Neural cell (in vitro differentiated cells): ENCODE measurements at regions not wholly inside any gene's neighbourhood (a gene's known extent, or its start where the extent isn't known, plus 50 kb on each side); places are given as distances from the start of the nearest gene placed in this dataset.

Experiments
- H2AFZ ChIP-seq: fragments of 200-600, 300-800 bp; sonication (generic), shearing (Covaris generic); 2 replicates; pipeline ENCODE4 v1.6.0; 2014; ENCODE audit warnings: low read depth, mild to moderate bottlenecking, antibody characterized with exemption, low read length, moderate library complexity
- H3F3A ChIP-seq: fragments of 200-600 bp; shearing (Covaris generic); 2 replicates; pipeline ENCODE4 v1.6.1; 2016; ENCODE audit warnings: mild to moderate bottlenecking, moderate library complexity, mixed read lengths, antibody characterized with exemption, low read length; ENCODE audit not compliant: insufficient read depth, poor library complexity, severe bottlenecking
- H3K27ac ChIP-seq: fragments of 200-600, 300-800 bp; sonication (generic), shearing (Covaris generic); 2 replicates; pipeline ENCODE4 v1.5.1; 2014; ENCODE audit warnings: mild to moderate bottlenecking, low read length, moderate library complexity
- H3K27me3 ChIP-seq: fragments of 300-800, 200-600 bp; sonication (generic), shearing (Covaris generic); 2 replicates; pipeline ENCODE4 v1.6.0; 2014; ENCODE audit warnings: mild to moderate bottlenecking, low read depth, low read length, moderate library complexity; ENCODE audit not compliant: insufficient read depth
- H3K36me3 ChIP-seq: fragments of 300-800, 200-600 bp; sonication (generic), shearing (Covaris generic); 2 replicates; pipeline ENCODE4 v1.5.1; 2014; ENCODE audit warnings: mild to moderate bottlenecking, antibody characterized with exemption, low read length, moderate library complexity; ENCODE audit not compliant: insufficient read depth
- H3K4me2 ChIP-seq: fragments of 300-800, 200-600 bp; sonication (generic), shearing (Covaris generic); 2 replicates; pipeline ENCODE4 v1.6.0; 2014; ENCODE audit warnings: mild to moderate bottlenecking, low read length
- H3K4me3 ChIP-seq: fragments of 300-800, 200-600 bp; sonication (generic), shearing (Covaris generic); 2 replicates; pipeline ENCODE4 v1.5.1; 2014; ENCODE audit warnings: mild to moderate bottlenecking, low read length, moderate library complexity
- H3K79me2 ChIP-seq: fragments of 200-600 bp; shearing (Covaris generic); replicated peaks from 2 replicates; pipeline ENCODE4 v1.6.0; 2014; ENCODE audit warnings: mild to moderate bottlenecking, low read length, moderate library complexity; ENCODE audit not compliant: insufficient read depth
- H3K9ac ChIP-seq: fragments of 300-800, 200-600 bp; sonication (generic), shearing (Covaris generic); 2 replicates; pipeline ENCODE4 v1.6.1; 2016; ENCODE audit warnings: mild to moderate bottlenecking, low read length, mixed read lengths
- H3K9me2 ChIP-seq: fragments of 200-600 bp; shearing (Covaris generic); 2 replicates; pipeline ENCODE4 v1.6.1; 2016; ENCODE audit warnings: mild to moderate bottlenecking, low read length, mixed read lengths; ENCODE audit not compliant: insufficient read depth
- H3K9me3 ChIP-seq: fragments of 200-600, 300-800 bp; sonication (generic), shearing (Covaris generic); 2 replicates; pipeline ENCODE4 v1.6.1; 2016; ENCODE audit warnings: mild to moderate bottlenecking, mixed run types, low read length, moderate library complexity, mixed read lengths
- H4K20me1 ChIP-seq: fragments of 200-600 bp; shearing (Covaris generic); 2 replicates; pipeline ENCODE4 v1.6.1; 2016; ENCODE audit warnings: mild to moderate bottlenecking, mixed run types; ENCODE audit not compliant: insufficient read depth
- EP300 ChIP-seq: fragments of 450-650 bp; conservative IDR thresholded peaks from 2 replicates; pipeline ENCODE4 v1.6.1; 2014; ENCODE audit warnings: antibody characterized with exemption, mild to moderate bottlenecking, moderate library complexity; ENCODE audit not compliant: poor library complexity, severe bottlenecking
- EZH2 ChIP-seq: fragments of 200-600, 300-800 bp; shearing (Covaris generic), sonication (generic); IDR thresholded peaks from 2 replicates; pipeline ENCODE4 v1.6.1; 2014; ENCODE audit warnings: antibody characterized with exemption, low read length, borderline replicate concordance, mild to moderate bottlenecking; ENCODE audit not compliant: insufficient read depth, poor library complexity, severe bottlenecking
- POLR2AphosphoS5 ChIP-seq: IDR thresholded peaks from 2 replicates; pipeline ENCODE4 v1.6.1; 2012
- RAD21 ChIP-seq: fragments of 450-650 bp; conservative IDR thresholded peaks from 2 replicates; pipeline ENCODE4 v1.6.1; 2014; ENCODE audit warnings: antibody characterized with exemption, mild to moderate bottlenecking, moderate library complexity
- SMC3 ChIP-seq: fragments of 450-650 bp; conservative IDR thresholded peaks from 2 replicates; pipeline ENCODE4 v1.6.1; 2014; ENCODE audit warnings: antibody characterized with exemption, mild to moderate bottlenecking, moderate library complexity; ENCODE audit not compliant: poor library complexity
- TAF1 ChIP-seq: IDR thresholded peaks from 2 replicates; pipeline ENCODE4 v1.6.1; 2012; ENCODE audit warnings: low read depth
- TF ChIP-seq, protein P1 (sequence below): fragments of 450-650 bp; IDR thresholded peaks from 2 replicates; pipeline ENCODE4 v1.5.1; 2014; ENCODE audit warnings: antibody characterized with exemption, mild to moderate bottlenecking, moderate library complexity; ENCODE audit not compliant: poor library complexity, severe bottlenecking
- TF ChIP-seq, protein P2 (sequence below): IDR thresholded peaks from 2 replicates; pipeline ENCODE4 v1.6.1; 2012; ENCODE audit warnings: borderline replicate concordance

DNA sequence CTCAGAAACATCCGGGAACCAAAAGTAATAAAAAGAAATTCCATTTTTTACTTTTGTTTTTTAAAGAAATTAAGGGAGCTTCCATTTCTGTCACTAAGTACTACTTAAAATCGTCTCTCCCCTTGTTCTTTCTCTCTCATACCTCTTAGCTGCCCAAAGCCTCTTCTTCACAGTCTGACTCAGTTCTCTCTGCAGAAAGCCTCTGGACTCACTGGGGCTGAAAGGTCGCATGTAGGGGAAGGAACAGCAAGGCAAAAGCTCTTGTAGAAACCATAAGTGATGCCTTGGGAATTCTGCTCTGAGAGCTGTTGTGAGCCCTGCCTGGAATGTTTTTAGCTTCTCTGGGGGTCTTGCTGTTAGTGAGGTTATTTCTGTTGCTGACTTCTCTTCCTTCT lies 100.8 kb upstream of the RANBP3L start:
- Histone ChIP-seq H3K9me2 (no peaks in the 10 kb centered on the region), H3K27ac (no peak overlapping the region), H3K79me2 (no peaks in the 10 kb centered on the region), H3K4me3 (no peak overlapping the region), H3K9me3 (no peaks in the 10 kb centered on the region), H3F3A (no peaks in the 10 kb centered on the region), H3K9ac (no peak overlapping the region), H2AFZ (no peak overlapping the region), H3K27me3 (no peaks in the 10 kb centered on the region), H4K20me1 (no peaks in the 10 kb centered on the region), H3K4me2 (no peak overlapping the region), H3K36me3 (no peaks in the 10 kb centered on the region)
- no peak for TF ChIP-seq POLR2AphosphoS5

DNA sequence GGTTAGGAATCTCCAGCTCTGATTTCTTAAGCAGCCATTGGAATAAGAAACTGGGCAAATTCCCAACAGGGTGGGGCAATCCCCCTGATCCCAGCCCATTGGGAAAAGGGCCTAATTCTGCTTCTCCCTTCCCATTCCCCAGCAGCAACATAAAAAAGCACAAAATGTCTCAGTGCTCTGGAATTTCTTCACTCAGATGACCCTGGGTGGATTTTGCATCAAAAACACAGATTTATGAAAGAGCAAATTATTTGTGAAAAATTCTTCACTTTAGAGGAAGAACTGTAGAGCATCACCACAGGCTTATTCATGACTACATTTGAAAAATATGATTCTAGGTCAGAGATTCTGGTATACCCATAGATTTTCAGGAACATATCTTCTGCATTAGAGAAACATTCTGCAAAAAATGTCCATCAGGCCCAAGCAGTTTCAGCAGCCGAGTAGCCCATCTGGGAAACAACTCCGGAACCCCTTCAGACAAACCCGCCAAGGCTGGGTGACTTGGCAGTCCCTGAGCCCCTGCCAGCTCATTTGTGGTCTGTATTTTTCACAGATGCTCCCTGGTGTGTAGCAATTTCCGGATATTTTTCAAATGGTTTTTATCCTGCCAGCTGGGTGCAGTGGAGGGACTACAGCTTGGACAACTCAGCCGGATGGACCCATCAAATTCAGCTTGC lies 102.1 kb upstream of the RANBP3L start:
- no peaks in the 10 kb centered on the region for H3K9me3 ChIP-seq
- no peaks in the 10 kb centered on the region for H3K36me3 ChIP-seq
- no peak overlapping the region for H2AFZ ChIP-seq
- no peaks in the 10 kb centered on the region for H3F3A ChIP-seq
- no peaks in the 10 kb centered on the region for H3K27me3 ChIP-seq
- no peak overlapping the region for H3K4me2 ChIP-seq
- H3K4me3 ChIP-seq: no peak overlapping the region
- no peaks in the 10 kb centered on the region for H3K9me2 ChIP-seq
- no peak overlapping the region for H3K27ac ChIP-seq
- no peak overlapping the region for H3K9ac ChIP-seq
- H4K20me1 ChIP-seq: no peaks in the 10 kb centered on the region
- H3K79me2 ChIP-seq: no peaks in the 10 kb centered on the region
- TF ChIP-seq EZH2: no peak
- no peak for TF ChIP-seq POLR2AphosphoS5
- TF ChIP-seq EP300: no peak
- TF ChIP-seq, protein P1, sequence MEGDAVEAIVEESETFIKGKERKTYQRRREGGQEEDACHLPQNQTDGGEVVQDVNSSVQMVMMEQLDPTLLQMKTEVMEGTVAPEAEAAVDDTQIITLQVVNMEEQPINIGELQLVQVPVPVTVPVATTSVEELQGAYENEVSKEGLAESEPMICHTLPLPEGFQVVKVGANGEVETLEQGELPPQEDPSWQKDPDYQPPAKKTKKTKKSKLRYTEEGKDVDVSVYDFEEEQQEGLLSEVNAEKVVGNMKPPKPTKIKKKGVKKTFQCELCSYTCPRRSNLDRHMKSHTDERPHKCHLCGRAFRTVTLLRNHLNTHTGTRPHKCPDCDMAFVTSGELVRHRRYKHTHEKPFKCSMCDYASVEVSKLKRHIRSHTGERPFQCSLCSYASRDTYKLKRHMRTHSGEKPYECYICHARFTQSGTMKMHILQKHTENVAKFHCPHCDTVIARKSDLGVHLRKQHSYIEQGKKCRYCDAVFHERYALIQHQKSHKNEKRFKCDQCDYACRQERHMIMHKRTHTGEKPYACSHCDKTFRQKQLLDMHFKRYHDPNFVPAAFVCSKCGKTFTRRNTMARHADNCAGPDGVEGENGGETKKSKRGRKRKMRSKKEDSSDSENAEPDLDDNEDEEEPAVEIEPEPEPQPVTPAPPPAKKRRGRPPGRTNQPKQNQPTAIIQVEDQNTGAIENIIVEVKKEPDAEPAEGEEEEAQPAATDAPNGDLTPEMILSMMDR: no peak
- TF ChIP-seq, protein P2, sequence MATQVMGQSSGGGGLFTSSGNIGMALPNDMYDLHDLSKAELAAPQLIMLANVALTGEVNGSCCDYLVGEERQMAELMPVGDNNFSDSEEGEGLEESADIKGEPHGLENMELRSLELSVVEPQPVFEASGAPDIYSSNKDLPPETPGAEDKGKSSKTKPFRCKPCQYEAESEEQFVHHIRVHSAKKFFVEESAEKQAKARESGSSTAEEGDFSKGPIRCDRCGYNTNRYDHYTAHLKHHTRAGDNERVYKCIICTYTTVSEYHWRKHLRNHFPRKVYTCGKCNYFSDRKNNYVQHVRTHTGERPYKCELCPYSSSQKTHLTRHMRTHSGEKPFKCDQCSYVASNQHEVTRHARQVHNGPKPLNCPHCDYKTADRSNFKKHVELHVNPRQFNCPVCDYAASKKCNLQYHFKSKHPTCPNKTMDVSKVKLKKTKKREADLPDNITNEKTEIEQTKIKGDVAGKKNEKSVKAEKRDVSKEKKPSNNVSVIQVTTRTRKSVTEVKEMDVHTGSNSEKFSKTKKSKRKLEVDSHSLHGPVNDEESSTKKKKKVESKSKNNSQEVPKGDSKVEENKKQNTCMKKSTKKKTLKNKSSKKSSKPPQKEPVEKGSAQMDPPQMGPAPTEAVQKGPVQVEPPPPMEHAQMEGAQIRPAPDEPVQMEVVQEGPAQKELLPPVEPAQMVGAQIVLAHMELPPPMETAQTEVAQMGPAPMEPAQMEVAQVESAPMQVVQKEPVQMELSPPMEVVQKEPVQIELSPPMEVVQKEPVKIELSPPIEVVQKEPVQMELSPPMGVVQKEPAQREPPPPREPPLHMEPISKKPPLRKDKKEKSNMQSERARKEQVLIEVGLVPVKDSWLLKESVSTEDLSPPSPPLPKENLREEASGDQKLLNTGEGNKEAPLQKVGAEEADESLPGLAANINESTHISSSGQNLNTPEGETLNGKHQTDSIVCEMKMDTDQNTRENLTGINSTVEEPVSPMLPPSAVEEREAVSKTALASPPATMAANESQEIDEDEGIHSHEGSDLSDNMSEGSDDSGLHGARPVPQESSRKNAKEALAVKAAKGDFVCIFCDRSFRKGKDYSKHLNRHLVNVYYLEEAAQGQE: no peak
- TF ChIP-seq SMC3: no peak
- TF ChIP-seq TAF1: no peak

DNA sequence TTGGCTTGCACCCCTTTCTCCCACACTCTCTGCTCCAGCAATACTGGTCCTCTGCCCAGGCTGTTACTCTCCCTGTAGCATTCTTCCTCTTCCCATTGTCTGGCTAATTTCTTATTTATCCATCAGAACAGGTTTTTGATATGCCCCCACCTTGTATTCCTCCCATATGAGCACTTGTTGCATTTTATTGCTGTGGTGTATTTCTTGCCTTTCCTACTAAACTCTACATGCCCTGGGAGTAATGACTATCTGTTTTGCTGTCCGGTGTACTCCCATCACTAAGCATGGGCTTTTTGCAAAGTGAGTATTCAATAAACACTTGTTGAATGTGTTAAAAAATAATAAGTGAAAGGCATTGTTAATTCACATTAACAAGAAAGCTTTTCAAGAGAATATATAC lies 104.3 kb upstream of the RANBP3L start:
- no peaks in the 10 kb centered on the region for H3K79me2 ChIP-seq
- H4K20me1 ChIP-seq: no peaks in the 10 kb centered on the region
- H3K9ac ChIP-seq: no peak overlapping the region
- no peaks in the 10 kb centered on the region for H3K9me2 ChIP-seq
- no peak overlapping the region for H2AFZ ChIP-seq
- H3F3A ChIP-seq: no peaks in the 10 kb centered on the region
- H3K36me3 ChIP-seq: no peaks in the 10 kb centered on the region
- TF ChIP-seq, protein P1: no peak
- TF ChIP-seq EP300 (no peak), TAF1 (no peak), RAD21 (no peak), POLR2AphosphoS5 (no peak)
- TF ChIP-seq, protein P2: no peak
- no peak overlapping the region for H3K4me3 ChIP-seq
- H3K27ac ChIP-seq: no peak overlapping the region
- no peaks in the 10 kb centered on the region for H3K27me3 ChIP-seq
- no peaks in the 10 kb centered on the region for H3K9me3 ChIP-seq
- no peak overlapping the region for H3K4me2 ChIP-seq
